ENCODE measurements at regions not wholly inside any gene's neighbourhood (a gene's known extent, or its start where the extent isn't known, plus 50 kb on each side); places are given as distances from the start of the nearest gene placed in this dataset.

DNA sequence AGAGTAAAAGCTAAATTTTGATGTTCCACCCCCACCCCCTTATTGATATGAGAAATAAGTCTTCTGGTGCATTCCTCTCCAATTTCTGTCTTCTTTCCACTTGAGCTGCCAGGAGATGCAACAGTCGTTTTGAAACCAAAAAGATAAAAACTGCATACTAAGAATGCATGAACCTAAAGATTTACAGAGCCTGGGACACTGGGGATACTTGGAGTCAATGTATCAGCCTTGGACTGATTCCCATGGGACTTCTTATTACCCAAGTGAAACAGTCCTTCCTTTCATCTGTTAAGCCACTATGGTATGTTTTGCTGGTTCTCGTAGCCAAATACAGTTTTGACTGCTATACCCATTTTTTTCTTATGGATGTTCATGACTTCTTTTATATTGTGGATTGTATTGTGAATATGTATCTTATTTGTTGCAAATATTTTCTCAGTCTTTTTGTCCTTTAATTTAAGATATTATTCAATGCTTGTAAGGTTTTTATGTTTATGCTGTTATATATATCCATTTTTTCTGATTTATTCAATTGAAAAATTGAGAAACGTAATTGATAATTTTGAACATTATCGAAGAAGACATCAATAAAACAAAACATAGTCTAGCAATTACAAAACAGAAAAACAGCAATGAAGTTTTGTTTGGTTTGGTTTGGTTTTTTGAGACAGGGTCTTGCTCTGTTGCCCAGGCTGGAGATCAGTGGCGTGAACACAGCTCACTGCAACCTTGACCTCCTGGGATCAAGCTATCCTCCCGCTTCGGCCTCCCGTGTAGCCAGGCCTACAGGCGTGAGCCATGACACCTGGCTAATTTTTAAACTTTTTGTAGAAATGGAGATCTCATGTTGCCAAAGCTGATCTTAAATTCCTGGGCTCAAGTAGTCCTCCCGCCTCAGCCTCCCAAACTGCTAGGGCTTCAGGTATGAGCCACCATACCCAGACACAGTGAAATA lies 85.4 kb upstream of the ETV6 start:
- TF ChIP-seq POLR2A (IDR thresholded peaks at IDR 0.05): no peak
- TF ChIP-seq, protein P1, sequence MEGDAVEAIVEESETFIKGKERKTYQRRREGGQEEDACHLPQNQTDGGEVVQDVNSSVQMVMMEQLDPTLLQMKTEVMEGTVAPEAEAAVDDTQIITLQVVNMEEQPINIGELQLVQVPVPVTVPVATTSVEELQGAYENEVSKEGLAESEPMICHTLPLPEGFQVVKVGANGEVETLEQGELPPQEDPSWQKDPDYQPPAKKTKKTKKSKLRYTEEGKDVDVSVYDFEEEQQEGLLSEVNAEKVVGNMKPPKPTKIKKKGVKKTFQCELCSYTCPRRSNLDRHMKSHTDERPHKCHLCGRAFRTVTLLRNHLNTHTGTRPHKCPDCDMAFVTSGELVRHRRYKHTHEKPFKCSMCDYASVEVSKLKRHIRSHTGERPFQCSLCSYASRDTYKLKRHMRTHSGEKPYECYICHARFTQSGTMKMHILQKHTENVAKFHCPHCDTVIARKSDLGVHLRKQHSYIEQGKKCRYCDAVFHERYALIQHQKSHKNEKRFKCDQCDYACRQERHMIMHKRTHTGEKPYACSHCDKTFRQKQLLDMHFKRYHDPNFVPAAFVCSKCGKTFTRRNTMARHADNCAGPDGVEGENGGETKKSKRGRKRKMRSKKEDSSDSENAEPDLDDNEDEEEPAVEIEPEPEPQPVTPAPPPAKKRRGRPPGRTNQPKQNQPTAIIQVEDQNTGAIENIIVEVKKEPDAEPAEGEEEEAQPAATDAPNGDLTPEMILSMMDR (IDR thresholded peaks at IDR 0.05): no peak
